ENCODE measurements at regions not wholly inside any gene's neighbourhood (a gene's known extent, or its start where the extent isn't known, plus 50 kb on each side); places are given as distances from the start of the nearest gene placed in this dataset.
"Not testable (repeated sequence)": the region's sequence is repeated elsewhere in the genome, so short reads cannot be mapped to it uniquely, and the experiment has no call there.

DNA sequence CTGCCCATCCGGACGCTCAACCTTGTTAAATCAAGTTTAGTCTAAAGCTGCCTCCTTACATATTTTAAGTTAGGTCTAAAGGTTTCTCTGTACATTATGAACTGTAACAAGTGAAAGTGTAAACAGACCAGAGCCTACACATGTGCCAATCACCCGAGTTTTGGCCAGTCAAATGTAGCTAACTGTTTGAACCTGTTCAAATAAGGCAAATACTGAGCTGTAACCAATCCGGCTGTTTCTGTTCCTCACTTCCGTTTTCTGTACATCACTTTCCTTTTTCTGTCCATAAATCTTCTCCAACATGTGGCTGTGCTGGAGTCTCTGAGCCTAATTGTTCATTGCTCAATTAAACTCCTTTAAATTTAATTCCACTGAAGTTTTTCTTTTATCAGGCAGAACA is 113.3 kb upstream of the SHISA3 start:
- no peak for DNase-seq (ENCODE audit: low read depth)

DNA sequence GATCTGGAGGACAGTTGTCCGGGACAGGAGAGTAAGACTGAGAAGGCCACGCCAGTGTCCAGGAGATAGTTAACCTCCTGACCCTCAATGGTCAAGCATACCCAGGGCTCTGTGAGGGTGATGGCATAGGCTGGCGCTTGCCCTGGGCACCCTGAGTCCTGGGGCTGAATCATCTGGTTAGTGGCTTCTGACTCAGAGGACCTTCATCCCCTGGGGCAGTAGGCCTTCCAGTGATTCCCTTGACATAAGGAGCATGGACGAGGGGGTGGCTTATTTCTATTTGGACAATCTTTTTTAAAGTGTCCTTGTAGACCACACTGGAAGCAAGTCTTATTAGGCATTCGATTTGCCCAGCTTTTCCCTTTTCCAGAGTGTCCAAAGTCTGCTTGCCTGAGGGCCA is 108.4 kb upstream of the SHISA3 start:
- DNase-seq (ENCODE audit: low read depth): peak; percentile 40

DNA sequence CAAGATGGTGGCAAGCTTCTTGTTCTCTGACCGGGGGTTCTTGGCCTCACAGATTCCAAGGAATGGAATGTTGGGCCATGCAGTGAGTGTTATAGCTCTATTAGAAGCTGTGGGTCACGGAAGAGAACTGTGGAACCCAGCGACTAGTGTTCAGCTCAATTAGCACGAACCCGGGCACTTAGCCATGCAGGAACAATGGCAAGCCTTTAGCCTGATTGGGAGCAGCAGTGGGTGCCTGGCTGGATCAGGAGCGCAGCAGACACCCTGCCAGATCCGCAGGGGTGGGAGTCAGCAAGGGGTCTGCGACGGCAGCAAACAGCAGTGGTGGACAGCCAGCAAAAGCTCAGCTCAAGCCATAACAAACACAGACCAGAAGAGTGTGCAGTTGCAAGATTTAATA is 105.1 kb upstream of the SHISA3 start:
- not testable (repeated sequence) for DNase-seq (ENCODE audit: low read depth)

DNA sequence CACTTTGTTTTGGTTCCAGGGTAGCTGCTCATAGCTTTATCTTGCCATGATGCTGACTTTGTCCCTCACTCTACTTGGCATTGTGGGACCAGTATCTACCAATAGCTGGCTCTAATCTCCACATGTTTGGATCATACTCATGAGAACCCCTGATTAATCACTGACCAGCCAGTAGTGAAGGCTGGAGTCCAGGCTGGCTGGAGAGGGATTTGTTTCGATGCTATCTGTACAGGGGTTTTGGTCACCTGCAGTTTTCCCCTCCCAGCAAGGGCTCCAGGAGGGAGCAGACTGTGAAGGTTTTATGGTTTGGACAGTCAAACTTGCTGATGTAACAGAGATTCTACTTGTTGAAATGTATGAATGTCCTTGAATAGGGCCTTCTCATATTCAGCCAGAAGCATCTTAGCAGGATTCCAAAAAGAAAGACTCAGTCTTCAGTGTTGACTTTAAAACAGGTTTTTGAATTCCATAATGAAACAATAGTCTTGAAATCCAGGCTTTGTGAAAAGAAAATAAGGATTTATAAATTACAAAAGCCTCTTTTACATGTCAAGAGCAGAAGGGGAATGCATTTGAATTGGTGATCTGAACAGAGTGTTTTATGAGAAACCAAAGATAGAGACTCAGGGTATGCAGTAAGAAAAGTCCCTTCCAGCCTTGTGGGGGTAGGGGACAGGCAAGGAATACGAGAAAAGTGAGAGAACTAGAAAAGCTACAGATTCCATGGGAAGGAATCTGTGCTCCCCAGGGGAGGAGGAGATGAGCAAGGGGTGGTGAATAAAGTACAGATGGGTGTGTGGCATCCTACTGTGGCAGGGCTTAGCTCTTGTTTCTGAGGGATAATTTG is 103.1 kb upstream of the SHISA3 start:
- no peak for DNase-seq (ENCODE audit: low read depth)

DNA sequence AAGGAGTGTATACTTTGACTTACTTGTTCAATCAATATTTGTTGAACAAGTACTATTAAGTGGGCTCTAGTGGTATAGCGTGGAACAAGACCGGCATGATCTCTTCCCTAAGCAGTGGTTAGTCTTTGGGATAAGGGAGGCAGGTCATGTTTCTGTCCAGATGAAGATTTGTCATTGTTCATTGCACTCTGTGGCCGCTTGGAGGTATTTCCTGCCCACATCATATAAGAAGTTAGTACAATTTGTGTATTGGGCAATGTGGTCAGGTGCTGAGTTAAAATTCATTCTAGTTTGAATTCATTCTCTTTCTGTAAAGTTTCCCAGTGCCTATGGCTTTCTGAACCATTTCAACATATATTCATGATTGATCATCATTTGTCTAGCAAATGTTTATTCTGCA is 101.1 kb upstream of the SHISA3 start:
- DNase-seq (ENCODE audit: low read depth): peak; percentile 6

DNA sequence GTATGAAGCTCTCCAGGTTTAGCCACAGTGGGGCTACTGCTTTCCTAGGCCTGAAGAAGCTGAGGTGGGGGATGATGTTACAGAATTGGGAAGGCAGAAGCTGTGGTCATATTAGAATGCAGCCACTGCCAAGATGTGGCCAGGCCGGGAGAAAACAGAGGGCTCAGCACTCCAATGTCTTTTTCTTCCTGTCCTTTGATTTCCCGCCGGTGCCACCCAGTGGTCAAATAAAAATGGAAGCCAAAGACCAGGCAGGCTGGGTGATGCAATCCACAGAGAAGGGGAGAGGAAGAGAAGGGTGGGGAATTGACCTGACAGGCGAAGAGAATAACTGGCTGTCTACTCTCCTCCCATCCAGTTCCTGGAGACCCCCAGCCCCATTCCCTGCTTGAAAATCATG is 94.9 kb upstream of the SHISA3 start:
- peak; percentile 38 for DNase-seq (ENCODE audit: low read depth)

DNA sequence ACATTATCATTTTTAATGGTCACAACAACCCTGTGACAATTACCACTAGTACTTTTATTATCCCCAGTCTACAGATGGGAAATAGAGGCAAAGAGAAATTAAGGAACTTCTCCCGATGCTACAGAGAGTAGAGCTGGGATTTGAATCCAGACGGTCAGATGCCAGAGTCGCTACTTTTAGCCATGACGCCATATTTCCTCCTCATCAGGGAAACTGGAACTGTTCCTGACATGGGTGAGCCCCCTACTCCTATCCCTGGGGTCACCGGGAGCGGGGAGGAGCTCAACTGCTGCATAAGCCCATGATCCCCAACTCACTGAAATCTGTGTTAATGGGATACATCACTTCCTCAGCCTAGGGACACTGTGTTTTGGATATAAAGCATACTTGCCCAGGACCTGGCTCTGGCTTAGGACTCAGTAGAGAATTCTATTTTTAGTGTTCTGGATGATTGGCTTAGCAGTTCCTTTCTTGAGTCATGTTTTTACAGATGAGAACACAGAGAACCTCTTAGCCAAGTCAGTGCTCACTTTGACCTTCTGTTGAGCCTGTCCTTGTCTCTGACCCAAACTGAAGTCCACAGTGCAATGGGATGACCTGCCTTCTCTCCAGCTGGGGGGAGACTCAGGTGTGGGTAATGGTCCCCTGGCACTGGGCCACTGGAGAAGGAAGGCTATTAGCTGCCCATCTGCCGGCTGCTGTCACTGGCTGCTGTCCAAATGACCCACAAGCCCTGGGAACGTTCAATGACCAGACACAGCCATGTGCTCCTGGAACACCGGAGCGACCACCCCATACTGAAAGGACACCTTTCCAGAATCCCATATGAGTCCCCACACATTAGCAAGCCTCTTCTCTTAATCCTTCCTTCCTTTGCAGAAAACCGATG is 90.8 kb upstream of the SHISA3 start:
- no peak for DNase-seq (ENCODE audit: low read depth)

DNA sequence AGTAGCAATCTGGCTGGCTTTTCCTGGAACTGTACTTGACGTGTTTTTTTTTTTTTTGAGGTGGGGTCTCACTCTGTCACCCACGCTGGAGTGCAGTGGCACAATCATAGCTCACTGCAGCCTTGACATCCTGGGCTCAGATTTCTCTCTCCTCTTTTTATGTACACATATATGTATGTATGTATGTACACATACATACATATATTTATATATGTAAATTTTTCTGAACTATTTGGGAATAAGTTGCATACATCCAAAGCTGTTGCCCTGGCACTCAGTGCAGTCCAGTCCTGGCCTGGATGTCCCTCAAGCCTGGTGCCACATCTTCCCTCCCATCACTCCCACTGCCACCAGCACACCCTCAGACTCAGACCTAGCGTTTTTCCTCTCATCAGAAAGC is 89.0 kb upstream of the SHISA3 start:
- DNase-seq (ENCODE audit: low read depth): no peak

DNA sequence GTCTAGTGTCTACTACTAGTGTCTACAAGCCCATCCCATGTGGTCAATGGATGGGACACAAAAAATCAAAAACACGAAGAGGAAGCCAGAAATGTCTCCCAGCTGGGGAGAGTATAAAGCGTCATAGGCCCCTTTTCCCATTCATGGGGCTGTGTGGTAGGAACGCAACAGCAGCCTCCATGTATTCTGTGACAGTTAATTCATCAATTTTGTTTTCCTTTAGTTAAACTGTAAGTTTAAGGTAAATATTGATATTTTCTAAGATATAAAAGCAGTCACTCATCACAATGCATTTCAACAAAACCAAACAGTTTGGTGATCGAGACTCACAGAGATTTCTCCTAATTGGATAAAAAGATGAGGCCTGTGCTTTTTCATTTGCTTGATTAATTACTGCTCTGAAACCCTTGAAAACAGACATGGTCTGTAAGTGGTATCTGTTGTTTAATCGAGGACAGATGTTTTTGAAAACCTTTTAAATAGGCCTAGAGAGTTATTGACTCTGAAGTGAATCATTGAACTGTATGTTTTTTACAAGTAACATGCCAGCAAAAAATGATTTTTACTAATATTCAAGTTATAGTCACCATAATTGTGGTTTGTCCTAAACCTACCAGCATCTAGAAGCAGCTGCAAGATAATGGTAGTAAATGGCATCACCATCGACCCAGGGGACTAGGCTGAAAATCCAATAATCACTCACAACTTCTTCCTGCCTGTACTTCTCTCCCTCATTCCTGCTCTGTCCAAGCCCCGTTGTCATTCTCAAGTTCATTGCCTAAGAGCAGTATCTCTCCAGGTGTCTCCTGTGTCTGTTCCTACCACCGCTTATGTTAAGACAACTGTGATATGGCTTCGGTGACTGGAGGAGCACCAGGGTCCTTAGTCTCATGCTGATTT is 87.7 kb upstream of the SHISA3 start:
- no peak for DNase-seq (ENCODE audit: low read depth)

DNA sequence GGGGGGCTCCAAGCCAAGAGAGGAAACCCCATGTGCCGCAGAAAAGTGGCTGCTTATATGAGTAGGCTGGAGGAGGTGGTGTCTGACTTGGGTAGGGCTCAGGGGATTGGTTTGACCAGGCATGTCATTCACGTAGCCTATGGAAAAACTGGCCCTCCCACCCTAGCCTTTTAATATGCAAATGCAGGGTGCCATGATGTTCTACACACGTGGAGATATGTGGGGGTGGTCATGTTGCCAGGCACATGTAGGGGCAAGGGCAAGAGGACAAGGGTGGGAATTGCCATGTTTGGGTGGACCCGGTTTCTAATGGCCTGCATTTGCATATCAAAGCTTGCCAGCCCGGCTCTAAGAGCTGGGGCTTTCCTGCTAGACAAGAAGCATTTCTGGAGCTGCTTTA is 86.9 kb upstream of the SHISA3 start:
- no peak for DNase-seq (ENCODE audit: low read depth)

DNA sequence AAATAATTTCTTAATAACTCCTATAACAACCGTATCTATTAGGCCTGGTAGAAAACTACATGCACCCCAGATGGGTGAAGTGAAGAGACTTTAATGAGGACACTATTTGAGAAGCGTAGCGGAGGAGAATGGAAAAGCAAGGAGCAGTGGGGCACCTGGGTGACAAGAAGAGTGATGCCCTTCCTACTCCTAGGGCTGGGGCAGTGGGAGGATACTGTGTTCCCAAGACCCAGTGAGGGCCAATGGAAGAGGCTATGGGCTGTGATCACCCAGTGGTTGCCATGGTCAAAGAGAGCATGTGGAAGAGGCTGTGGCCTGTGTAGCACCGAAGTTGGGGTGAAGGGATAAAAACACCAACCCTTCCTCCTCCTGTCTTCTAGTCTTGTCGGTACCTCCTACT is 86.5 kb upstream of the SHISA3 start:
- DNase-seq (ENCODE audit: low read depth): no peak

DNA sequence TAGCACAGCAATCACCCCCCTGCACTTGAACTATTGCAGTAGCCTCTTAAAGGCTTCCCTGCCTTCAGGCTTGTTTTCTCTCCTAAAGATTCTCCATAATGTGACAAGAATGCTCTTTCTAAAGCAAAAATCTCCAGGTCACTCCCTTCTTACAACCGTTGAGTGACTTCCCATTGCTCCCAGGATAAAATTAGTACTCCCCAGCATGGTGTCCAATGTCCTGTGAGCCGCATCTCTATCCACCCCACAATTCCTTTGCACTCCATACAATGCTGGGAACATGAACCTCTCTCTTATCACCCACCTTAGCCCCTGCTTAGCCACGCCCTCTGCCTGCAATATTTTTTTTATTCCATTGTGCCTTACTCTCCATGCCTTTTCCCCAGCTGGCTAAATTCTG is 85.7 kb upstream of the SHISA3 start:
- no peak for DNase-seq (ENCODE audit: low read depth)

DNA sequence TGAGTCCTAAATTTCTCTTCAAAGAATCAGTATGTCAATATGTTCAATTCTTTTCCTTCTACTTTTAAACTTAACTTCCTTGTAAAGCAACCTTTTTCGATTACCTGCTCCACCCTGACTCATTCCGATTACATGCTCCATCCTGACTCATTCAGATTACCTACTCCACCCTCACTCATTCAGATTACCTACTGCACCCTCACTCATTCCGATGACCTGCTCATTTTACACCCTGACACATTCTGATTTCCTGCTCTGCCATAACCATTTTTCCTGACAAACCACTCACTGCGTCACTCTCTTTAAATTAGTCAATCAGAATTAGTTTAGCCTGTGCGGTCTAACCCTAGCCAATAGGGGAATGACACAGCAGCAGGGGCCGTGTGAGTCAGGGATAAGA is 83.9 kb upstream of the SHISA3 start:
- DNase-seq (ENCODE audit: low read depth): not testable (repeated sequence)

DNA sequence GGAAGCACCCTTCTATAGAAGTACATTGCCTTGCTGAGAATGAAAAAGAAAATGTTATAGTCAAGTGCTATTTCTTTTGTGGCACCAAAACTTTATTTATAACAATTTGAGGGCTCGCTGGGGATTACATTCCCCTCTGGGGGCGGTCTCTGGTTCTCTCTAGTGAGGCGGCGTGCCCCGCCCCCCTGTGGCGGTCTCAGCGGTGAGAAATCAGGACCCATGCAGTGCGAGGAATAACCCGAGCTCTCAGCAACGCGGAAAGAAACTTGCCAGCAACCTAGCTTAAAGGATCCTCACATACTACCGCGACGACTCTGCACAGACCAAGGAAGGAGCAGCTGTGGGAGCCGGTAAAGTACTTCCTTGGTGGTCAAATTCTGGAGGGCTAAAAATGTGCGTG is 83.4 kb upstream of the SHISA3 start:
- no peak for DNase-seq (ENCODE audit: low read depth)

DNA sequence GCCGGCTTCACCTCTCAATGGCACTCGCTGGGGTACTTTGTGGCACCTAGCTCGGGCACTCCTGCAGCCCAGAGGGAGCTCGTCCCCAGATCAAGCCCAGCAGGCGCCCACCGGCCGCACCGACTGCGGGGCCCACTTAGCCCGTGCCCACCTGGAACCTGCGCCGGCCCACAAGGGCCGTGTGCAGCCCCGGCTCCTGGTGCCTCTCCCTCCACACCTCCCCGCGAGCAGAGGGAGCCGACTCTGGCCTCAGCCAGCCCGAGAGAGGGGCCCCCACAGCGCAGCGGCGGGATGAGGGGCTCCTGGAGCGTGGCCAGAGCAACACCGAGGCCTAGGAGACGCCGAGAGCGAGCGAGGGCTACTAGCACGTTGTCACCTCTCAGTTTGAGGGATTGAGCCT is 82.1 kb upstream of the SHISA3 start:
- no peak for DNase-seq (ENCODE audit: low read depth)

DNA sequence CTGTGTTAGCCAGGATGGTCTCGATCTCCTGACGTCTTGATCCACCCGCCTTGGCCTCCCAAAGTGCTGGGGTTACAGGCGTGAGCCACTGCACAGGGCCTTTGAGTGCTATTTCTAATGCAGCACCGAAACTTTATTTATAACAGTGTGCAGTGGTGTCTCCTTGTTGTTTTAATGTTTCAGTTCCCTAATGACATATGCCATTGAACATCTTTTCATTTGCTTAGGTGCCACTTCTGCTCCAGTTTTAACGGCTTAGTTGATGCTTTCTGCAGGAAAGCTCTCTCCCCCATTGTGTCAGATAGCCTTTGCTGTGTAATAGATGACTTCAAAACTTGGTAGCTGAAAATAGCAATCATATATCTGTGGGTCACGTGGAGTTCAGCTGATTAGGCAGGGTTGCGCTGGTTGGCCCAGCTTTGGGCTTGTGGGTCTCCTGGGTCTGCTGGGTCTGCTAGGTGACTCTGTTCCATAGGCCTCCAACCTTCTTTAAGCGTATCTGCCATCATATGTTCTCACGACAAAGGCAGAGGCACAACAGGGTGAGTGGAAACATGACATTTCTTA is 76.4 kb upstream of the SHISA3 start:
- no peak for DNase-seq (ENCODE audit: low read depth)

DNA sequence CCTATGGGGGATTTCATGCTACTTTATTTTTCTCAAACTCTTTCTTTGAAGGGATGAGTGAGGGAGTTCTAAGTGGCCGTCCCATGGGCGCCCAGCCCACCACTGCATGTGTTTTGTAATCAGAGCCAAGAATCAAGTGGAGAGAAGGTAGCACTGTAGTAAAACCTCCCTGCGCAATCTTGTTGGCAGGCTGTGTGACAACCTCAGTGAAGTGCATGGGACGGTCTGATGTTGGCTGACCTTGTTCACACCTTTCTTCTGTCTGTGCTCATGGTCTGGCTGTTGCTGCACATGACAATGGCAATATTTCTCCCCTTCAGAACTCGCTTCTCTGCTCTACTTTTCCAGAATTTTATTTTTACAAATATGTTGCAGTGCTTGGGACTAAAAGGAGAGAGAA is 71.2 kb upstream of the SHISA3 start:
- no peak for DNase-seq (ENCODE audit: low read depth)

DNA sequence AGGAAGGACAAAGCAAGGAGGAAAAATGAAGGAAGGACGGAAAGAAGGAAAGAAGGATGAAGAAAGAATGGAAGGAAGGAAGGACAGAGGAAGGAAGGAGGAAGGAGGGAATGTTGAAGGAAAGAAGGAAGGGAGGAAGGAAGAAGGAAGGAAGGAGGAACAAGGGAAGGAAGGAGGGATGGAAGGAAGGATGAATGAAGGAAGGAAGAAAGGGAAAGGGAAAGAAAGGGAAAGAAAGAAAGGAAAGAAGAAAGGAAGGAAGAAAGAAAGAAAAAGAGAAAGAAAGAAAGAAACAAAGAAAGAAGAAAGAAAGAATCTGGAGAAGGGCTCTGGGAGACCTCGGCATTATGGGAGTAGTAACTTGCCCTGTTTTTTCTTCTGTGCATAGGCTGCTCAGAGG is 70.8 kb upstream of the SHISA3 start:
- no peak for DNase-seq (ENCODE audit: low read depth)

DNA sequence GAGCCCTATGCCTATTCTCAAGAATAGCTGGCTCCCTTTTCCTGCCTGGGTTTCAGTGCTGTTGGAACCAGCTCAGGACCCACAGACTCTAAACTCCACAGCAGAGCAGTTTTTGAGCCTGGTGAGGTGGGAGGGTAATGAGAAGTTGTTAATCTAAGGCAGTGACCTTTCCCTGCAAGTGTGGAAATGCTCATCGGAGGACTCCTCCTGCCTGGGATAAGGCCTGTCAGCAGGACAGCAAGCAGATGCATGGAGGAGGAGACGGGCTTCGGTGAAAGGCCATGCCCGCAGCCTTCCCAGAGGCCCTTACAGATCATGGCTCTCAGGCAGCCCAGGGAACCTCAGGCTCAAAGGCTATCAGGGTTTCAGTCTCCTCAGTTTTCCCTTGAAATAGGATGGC is 70.0 kb upstream of the SHISA3 start:
- no peak for DNase-seq (ENCODE audit: low read depth)

DNA sequence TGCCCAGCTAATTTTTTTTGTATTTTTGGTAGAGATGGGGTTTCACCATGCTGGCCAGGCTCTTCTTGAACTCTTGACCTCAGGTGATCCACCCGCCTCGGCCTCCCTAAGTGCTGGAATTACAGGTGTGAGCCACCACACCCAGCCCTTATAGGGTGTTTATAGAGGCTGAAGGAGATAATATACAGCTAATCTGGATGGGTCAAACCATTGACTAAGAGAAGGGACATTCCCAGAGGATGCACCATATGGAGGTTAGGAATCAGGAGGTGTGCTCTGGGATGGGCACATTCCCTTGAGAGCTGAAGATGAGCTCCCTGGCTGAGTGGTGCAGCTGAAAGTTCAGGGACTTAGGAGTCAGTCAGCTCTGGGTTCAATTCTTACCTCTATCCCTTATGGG is 68.3 kb upstream of the SHISA3 start:
- no peak for DNase-seq (ENCODE audit: low read depth)

DNA sequence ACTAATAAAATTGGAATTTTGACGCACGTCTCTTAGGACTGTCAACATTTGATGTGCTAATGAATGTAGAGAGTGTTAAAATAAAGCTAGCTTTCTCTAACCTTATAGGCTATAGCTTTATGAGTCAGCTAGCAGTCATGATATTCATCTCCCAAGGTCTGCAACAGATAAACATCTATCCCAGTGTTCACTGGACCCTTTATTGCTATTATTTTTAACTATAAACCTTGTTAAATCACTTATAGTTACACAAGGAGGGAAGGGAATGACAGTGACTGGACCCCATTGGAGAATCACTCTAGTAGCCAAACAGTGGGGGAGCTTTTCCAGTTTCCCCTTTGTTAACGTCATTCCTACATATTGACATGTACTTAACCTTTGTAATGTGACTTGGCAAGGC is 67.9 kb upstream of the SHISA3 start:
- DNase-seq (ENCODE audit: low read depth): no peak

DNA sequence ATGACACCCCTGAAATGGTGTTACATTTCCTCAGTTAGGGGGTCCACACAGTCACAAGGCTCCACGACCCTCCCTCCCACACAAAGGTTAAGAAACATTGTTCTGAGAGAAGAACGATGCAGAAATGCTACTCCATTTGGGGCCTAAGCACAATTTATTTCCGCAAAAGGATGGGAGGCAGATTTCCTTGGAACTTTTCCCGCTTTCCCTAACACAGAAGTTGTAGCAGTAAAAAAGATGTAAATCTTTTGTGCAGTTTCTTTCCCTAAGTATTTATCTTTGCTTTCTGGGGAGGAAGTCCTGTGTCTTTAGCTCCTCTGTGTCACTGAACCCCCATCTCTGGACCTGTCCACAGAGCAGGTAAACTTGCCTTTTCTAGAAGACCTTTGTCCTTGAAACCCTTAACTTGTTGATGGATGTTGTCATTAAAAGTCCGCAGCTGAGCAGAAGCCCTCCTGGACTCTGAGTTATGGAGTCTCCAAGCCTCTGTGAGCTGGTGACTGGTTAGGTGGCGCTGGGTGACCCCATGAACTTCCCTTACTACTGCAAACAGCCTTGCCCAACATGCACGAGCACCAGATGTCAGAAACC is 67.2 kb upstream of the SHISA3 start:
- no peak for DNase-seq (ENCODE audit: low read depth)

Data from ELR (cell line).